Heart right ventricle (tissue), 16 donors: ENCODE measurements at regions not wholly inside any gene's neighbourhood (a gene's known extent, or its start where the extent isn't known, plus 50 kb on each side); places are given as distances from the start of the nearest gene placed in this dataset.

Experiments used
- ATAC-seq, 8 donors: fragments of 200-7000 bp; cut with Tn5 transposase; one replicate each; pipeline ENCODE4 v1.9.1; 2020; ENCODE audit warnings: mild to moderate bottlenecking in 8 of 8, moderate library complexity in 8 of 8, moderate number of reproducible peaks in 1 of 8
- DNase-seq, 2 donors: peaks; one replicate each; pipeline ENCODE4 v3.0.0-alpha.2; 2020
- H3K27ac ChIP-seq, 10 donors: fragments of 200-600 bp; sonication (generic) in 2 of 10; one replicate each; pipeline versions ENCODE4 v1.5.0 to v1.8.0; 2020 to 2022; ENCODE audit warnings: mild to moderate bottlenecking in 3 of 10
- H3K27me3 ChIP-seq, 7 donors: fragments of 200-600 bp; one replicate each; pipeline ENCODE4 v1.8.0; 2021 to 2022; ENCODE audit warnings: mild to moderate bottlenecking in 2 of 7
- H3K36me3 ChIP-seq, 9 donors: fragments of 200-600 bp; sonication (generic) in 1 of 9; one replicate each; pipeline versions ENCODE4 v1.5.0 to v1.8.0; 2020 to 2022; ENCODE audit warnings: mild to moderate bottlenecking in 2 of 9
- H3K4me1 ChIP-seq, 9 donors: fragments of 200-600 bp; sonication (generic) in 1 of 9; one replicate each; pipeline versions ENCODE4 v1.5.0 to v1.8.0; 2020 to 2022; ENCODE audit warnings: mild to moderate bottlenecking in 4 of 9
- H3K4me3 ChIP-seq, 10 donors: fragments of 200-600 bp; sonication (generic) in 2 of 10; one replicate each; pipeline versions ENCODE4 v1.5.0 to v1.8.0; 2020 to 2022; ENCODE audit warnings: mild to moderate bottlenecking in 7 of 10, moderate library complexity in 2 of 10
- H3K9me3 ChIP-seq, 11 donors: fragments of 200-600 bp in 10 of 11; sonication (generic) in 2 of 11; one replicate each; pipeline versions ENCODE4 v1.5.0 to v1.8.0; 2013 to 2022; ENCODE audit warnings: mild to moderate bottlenecking in 2 of 11, control low read depth in 1 of 11, moderate library complexity in 1 of 11
- WGBS, 2 donors: extraction: QIAGEN DNeasy Blood & Tissue Kit; methylation state at CpG; one replicate each; pipeline ENCODE4 v1.1.7; 2013; ENCODE audit warnings: inconsistent platforms in 1 of 2; 5-methylcytosine and 5-hydroxymethylcytosine counted together
- intact Hi-C, 10 donors: fragments of 100-400 bp; cut with DNase I; formaldehyde crosslinking; loops; one replicate each; pipeline versions ENCODE4 v1.11.1 to v1.14.2; 2022
- TF ChIP-seq, protein P1 (sequence below), 9 donors: fragments of 200-600 bp; sonication (generic) in 2 of 9; IDR thresholded peaks; one replicate each; pipeline versions ENCODE4 v1.5.0 to v1.8.0; 2021 to 2022; ENCODE audit warnings: antibody characterized with exemption in 9 of 9, mild to moderate bottlenecking in 5 of 9, moderate library complexity in 1 of 9
- donor health status: Arrhythmogenic right ventricular cardiomyopathy.
- donor health status: ischemic (EF 13 %, LVEDD 7.1; RV severe dilation, severe dysfunction).
- donor health status: healthy with polysubstance abuse.
- donor health status: DM: no; HTN: yes; CAD: no.
- donor health status: DM: no; HTN: no; CAD: no.
- donor health status: ischemic (EF 25% LVEDD 6.9; RV normal size, moderate dysfunction).
- donor health status: ischemic (EF 25% LVEDD 5.7; RV mildly dilated, moderate dysfunction).
- donor health status: healthy.
- donor health status: DM: yes; HTN: yes; CAD: no.
- donor health status: Ischemic cardiomyopathy.
- donor health status: ischemic (EF 35%, LVEDD 5.7; RV mildly dilated, moderate dysfunction).
- donor health status: nonischemic (EF 11% LVEDD 7.7; RV severe dilation, severe dysfunction).
- donor health status: DM: yes; HTN: yes; CAD: no.
- donor health status: PGD.
- donor health status: ischemic (EF 29% LVEDD 5.4; RV normal size, mild dysfunction).
- donor health status: nonischemic (EF 23%, LVEDD 6.1; RV moderate dilation, normal function).

DNA sequence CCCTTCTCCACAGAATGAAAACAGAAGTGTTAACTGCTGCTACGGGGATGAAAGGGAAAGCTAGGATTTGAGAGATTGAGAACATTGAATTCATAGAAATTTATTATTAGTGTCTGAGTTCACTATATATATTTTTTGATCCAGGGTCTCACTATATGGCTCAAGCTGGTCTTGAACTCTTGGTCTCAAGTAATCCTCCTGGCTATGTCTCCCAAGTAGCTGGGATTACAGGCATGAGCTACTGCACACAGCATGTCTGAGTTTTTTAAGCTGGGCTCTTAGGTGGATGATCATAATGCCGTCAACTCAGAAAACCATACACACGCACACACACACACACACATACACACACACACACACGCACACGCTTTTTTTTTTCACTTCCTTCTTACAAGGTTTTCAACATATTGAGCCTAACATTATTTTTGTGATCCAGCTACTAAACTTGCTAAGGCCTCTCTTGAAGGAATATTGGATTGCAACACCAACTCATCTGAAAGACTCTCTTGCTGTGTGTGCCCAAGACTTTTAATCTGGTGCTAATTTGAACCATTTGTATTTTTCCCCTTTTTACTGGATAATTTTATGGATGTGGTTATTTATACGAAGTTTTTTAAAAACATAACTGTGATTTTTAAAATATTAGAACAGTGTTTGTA lies 1045.4 kb downstream of the DTWD2 start:
- 83 to 85% methylated on average over 6 of the region's 6 CpGs for WGBS, 2 donors
- H3K27ac ChIP-seq = peak overlapping the region in 1 of 10 donors; percentile 25
- no peaks in the 10 kb centered on the region for H3K27me3 ChIP-seq
- H3K4me3 ChIP-seq = no peak overlapping the region
- H3K4me1 ChIP-seq = no peaks in the 10 kb centered on the region
- H3K9me3 ChIP-seq = peaks cover 0 to 22% (median 0%) of the 10 kb centered on the region in 11 donors
- H3K36me3 ChIP-seq = no peaks in the 10 kb centered on the region
- TF ChIP-seq, protein P1, sequence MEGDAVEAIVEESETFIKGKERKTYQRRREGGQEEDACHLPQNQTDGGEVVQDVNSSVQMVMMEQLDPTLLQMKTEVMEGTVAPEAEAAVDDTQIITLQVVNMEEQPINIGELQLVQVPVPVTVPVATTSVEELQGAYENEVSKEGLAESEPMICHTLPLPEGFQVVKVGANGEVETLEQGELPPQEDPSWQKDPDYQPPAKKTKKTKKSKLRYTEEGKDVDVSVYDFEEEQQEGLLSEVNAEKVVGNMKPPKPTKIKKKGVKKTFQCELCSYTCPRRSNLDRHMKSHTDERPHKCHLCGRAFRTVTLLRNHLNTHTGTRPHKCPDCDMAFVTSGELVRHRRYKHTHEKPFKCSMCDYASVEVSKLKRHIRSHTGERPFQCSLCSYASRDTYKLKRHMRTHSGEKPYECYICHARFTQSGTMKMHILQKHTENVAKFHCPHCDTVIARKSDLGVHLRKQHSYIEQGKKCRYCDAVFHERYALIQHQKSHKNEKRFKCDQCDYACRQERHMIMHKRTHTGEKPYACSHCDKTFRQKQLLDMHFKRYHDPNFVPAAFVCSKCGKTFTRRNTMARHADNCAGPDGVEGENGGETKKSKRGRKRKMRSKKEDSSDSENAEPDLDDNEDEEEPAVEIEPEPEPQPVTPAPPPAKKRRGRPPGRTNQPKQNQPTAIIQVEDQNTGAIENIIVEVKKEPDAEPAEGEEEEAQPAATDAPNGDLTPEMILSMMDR (IDR thresholded peaks at IDR 0.05) = no peak
- no peak for ATAC-seq
- intact Hi-C loops = no loop called here
- DNase-seq = no peak

DNA sequence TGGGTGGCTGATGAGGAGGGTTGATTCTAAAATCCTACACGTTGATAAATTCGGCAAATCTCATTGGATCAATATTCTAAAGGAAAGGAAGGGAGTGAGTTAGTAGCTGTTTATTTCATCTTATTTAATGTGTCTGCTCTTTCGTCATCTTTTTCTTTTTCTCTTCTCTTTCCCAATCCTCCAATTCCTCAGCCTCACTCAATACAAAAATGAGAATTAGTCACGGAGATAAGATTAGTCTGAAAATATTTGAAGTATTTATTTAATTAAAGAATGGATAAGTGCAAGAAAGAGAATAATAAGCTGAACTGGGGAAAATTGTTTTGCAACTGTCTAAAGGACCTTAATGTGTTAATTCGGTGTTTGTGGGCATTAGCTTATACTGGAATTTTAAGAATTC lies 1095.1 kb downstream of the DTWD2 start:
- H3K36me3 ChIP-seq = no peaks in the 10 kb centered on the region
- 89 to 92% methylated on average over 5 of the region's 5 CpGs for WGBS, 2 donors
- H3K9me3 ChIP-seq = no peaks in the 10 kb centered on the region
- ATAC-seq (no peak), DNase-seq (no peak)
- intact Hi-C loops = no loop called here
- H3K4me3 ChIP-seq = no peak overlapping the region
- no peak overlapping the region for H3K27ac ChIP-seq
- TF ChIP-seq, protein P1 (IDR thresholded peaks at IDR 0.05) = no peak
- peaks cover 0 to 12% (median 1%) of the 10 kb centered on the region in 9 donors for H3K4me1 ChIP-seq
- no peaks in the 10 kb centered on the region for H3K27me3 ChIP-seq

DNA sequence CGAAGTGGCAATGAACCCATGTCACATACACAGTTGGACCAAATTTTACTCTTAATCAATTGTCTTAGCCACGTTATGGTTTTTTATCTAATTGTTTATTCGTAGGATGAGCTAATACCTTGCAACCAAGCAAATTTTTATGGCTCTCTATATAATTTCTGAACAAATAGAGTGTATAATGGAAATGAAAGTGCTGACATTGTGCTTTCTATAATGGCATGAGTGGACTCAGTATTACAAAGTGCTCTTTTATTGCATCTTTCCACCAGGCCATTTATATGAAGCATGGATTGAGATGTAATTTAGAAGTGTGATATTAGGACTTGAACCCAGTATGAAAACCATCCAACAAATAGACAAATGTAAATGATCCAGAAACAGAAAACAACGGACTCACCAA lies 1096.0 kb downstream of the DTWD2 start:
- TF ChIP-seq, protein P1 (IDR thresholded peaks at IDR 0.05) = no peak
- no peak for ATAC-seq

DNA sequence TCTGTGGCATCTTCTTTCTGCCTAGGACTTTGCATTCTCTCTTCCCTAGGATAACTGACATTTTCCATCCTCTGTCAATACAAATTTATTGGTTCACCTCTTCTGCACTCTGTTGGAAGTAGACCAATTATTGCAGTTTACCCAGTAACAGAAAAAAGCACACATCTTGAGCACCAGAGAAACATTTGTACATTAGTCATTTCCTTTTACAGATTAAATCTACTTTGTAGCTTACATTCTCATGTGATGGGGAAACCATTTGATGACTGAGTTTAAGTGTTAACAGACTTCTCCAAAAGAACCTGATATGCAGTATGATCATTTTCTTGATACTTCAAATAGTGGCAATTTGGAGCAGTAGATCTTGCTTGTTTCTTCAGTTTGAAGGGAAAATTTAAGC lies 1098.8 kb downstream of the DTWD2 start:
- Histone ChIP-seq H3K4me1 (peaks cover 0 to 17% (median 7%) of the 10 kb centered on the region in 9 donors), H3K36me3 (no peaks in the 10 kb centered on the region), H3K4me3 (no peak overlapping the region), H3K27ac (peak overlapping the region in 1 of 10 donors; percentile 55), H3K9me3 (no peaks in the 10 kb centered on the region), H3K27me3 (no peaks in the 10 kb centered on the region)
- ATAC-seq (peak in 2 of 8 donors; percentile 19 to 22), DNase-seq (no peak)
- TF ChIP-seq, protein P1 (IDR thresholded peaks at IDR 0.05) = no peak
- intact Hi-C loops = no loop called here

More for the DNA sequence above, 1096.0 kb downstream of the DTWD2 start:
- Histone ChIP-seq H3K9me3 (no peaks in the 10 kb centered on the region), H3K36me3 (no peaks in the 10 kb centered on the region), H3K4me1 (peaks cover 0 to 17% (median 7%) of the 10 kb centered on the region in 9 donors), H3K4me3 (no peak overlapping the region), H3K27ac (no peak overlapping the region), H3K27me3 (no peaks in the 10 kb centered on the region)
- WGBS, 2 donors = 94% methylated on average over 4 of the region's 4 CpGs
- DNase-seq = no peak
- intact Hi-C loops = no loop called here
